Right lobe of liver (tissue), 6 donors: ENCODE measurements at regions not wholly inside any gene's neighbourhood (a gene's known extent, or its start where the extent isn't known, plus 50 kb on each side); places are given as distances from the start of the nearest gene placed in this dataset.

Source experiments
- ATAC-seq, 4 donors: fragments of 200-7000 bp; cut with Tn5 transposase; one replicate each; pipeline ENCODE4 v1.9.1; 2020; ENCODE audit warnings: mild to moderate bottlenecking in 4 of 4, moderate library complexity in 4 of 4
- DNase-seq, 3 donors: peaks; one replicate each; pipeline ENCODE4 v3.0.0-alpha.2; 2020
- H3K27ac ChIP-seq, 3 donors: fragments of 200-600 bp; one replicate each; pipeline ENCODE4 v1.8.0; 2022
- H3K27me3 ChIP-seq, 2 donors: fragments of 200-600 bp; one replicate each; pipeline ENCODE4 v1.8.0; 2022
- H3K36me3 ChIP-seq, 4 donors: fragments of 200-600 bp; sonication (generic) in 1 of 4; one replicate each; pipeline versions ENCODE4 v1.5.1 to v1.8.0; 2017 to 2022; ENCODE audit warnings: control low read depth in 1 of 4
- H3K4me1 ChIP-seq, 4 donors: fragments of 200-600 bp; sonication (generic) in 1 of 4; one replicate each; pipeline versions ENCODE4 v1.5.1 to v1.8.0; 2017 to 2022; ENCODE audit warnings: control low read depth in 1 of 4
- H3K4me3 ChIP-seq, 3 donors: fragments of 200-600 bp; one replicate each; pipeline ENCODE4 v1.8.0; 2022
- H3K9me3 ChIP-seq, 4 donors: fragments of 200-600 bp; sonication (generic) in 1 of 4; one replicate each; pipeline versions ENCODE4 v1.5.1 to v1.8.0; 2017 to 2022; ENCODE audit warnings: control low read depth in 1 of 4
- CTCF ChIP-seq, 4 donors: fragments of 200-600 bp in 3 of 4; fragments of 450-650 bp in 1 of 4; IDR thresholded peaks; one replicate each; pipeline versions ENCODE4 v1.5.1 to v1.8.0; 2016 to 2022; ENCODE audit warnings: antibody characterized with exemption in 4 of 4, mild to moderate bottlenecking in 2 of 4
- POLR2A ChIP-seq: fragments of 450-650 bp; IDR thresholded peaks from one replicate; pipeline ENCODE4 v1.6.1; 2017; ENCODE audit warnings: antibody characterized with exemption, mild to moderate bottlenecking
- WGBS: methylation state at CpG from one replicate; pipeline ENCODE4 v1.1.6; 2018; ENCODE audit warnings: low coverage, low lambda C conversion rate; ENCODE audit not compliant: insufficient coverage; ENCODE audit errors: missing lambda C conversion rate; 5-methylcytosine and 5-hydroxymethylcytosine counted together
- intact Hi-C, 2 donors: fragments of 100-400 bp; cut with DNase I; formaldehyde crosslinking; loops; one replicate each; pipeline versions ENCODE4 v1.11.2 to v1.14.1; 2022
- donor health status: DM: no; HTN: yes; CAD: no.
- donor health status: DM: no; HTN: no; CAD: no.
- donor health status: DM: no; HTN: no; CAD: no.
- donor health status: DM: no; HTN: yes; CAD: no.
- donor health status: DM: no; HTN: yes; CAD: no.

- intact Hi-C loops = no loop called here
- ATAC-seq = no peak
- no peak for TF ChIP-seq POLR2A
- no peak for TF ChIP-seq CTCF (IDR thresholded peaks at IDR 0.05)
- Histone ChIP-seq H3K9me3 (no peaks in the 10 kb centered on the region), H3K4me1 (no peaks in the 10 kb centered on the region), H3K4me3 (no peak overlapping the region), H3K27me3 (no peaks in the 10 kb centered on the region), H3K27ac (no peak overlapping the region), H3K36me3 (no peaks in the 10 kb centered on the region)
- no CpG with 5 or more reads among the region's 1 CpG for WGBS
- DNase-seq = no peak
These were observed 224.2 kb downstream of the KDR start for GRCh38 chr4:54901202-54901601.

- no peak for DNase-seq
- 26% methylated on average over 2 of the region's 2 CpGs for WGBS
- H3K4me1 ChIP-seq = no peaks in the 10 kb centered on the region
- ATAC-seq = no peak
- H3K9me3 ChIP-seq = no peaks in the 10 kb centered on the region
- H3K4me3 ChIP-seq = no peak overlapping the region
- intact Hi-C loops = no loop called here
- no peaks in the 10 kb centered on the region for H3K27me3 ChIP-seq
- no peak overlapping the region for H3K27ac ChIP-seq
- H3K36me3 ChIP-seq = no peaks in the 10 kb centered on the region
- TF ChIP-seq POLR2A (no peak), CTCF (IDR thresholded peaks at IDR 0.05) (no peak)
These were observed 226.6 kb downstream of the KDR start for GRCh38 chr4:54898656-54899340.

GRCh38 chr4:54898056-54898562 lies 227.3 kb downstream of the KDR start:
- H3K27me3 ChIP-seq = no peaks in the 10 kb centered on the region
- TF ChIP-seq CTCF (IDR thresholded peaks at IDR 0.05) (no peak), POLR2A (no peak)
- H3K4me1 ChIP-seq = no peaks in the 10 kb centered on the region
- H3K4me3 ChIP-seq = no peak overlapping the region
- ATAC-seq (no peak), DNase-seq (no peak)
- no peaks in the 10 kb centered on the region for H3K9me3 ChIP-seq
- WGBS = 40% methylated on average over 1 of the region's 1 CpG
- H3K27ac ChIP-seq = no peak overlapping the region
- intact Hi-C loops = no loop called here
- no peaks in the 10 kb centered on the region for H3K36me3 ChIP-seq

- no peak overlapping the region for H3K27ac ChIP-seq
- DNase-seq = no peak
- no peaks in the 10 kb centered on the region for H3K9me3 ChIP-seq
- H3K4me1 ChIP-seq = no peaks in the 10 kb centered on the region
- ATAC-seq = no peak
- TF ChIP-seq POLR2A (no peak), CTCF (IDR thresholded peaks at IDR 0.05) (no peak)
- no peaks in the 10 kb centered on the region for H3K27me3 ChIP-seq
- intact Hi-C loops = no loop called here
- no peak overlapping the region for H3K4me3 ChIP-seq
- no peaks in the 10 kb centered on the region for H3K36me3 ChIP-seq
- WGBS = 17% methylated on average over 1 of the region's 1 CpG
These were observed 227.8 kb downstream of the KDR start for GRCh38 chr4:54897590-54897989.
